Trophoblast cell (in vitro differentiated cells and primary cell): ENCODE measurements at regions not wholly inside any gene's neighbourhood (a gene's known extent, or its start where the extent isn't known, plus 50 kb on each side); places are given as distances from the start of the nearest gene placed in this dataset.

Experiments used
- DNase-seq, 2 donors: peaks; one replicate each; pipeline ENCODE4 v3.0.0-alpha.2; 2016
- H2AFZ ChIP-seq: 2 replicates; pipeline ENCODE4 v1.6.1; 2013; ENCODE audit warnings: low read length, moderate library complexity, mild to moderate bottlenecking; ENCODE audit not compliant: insufficient read depth, poor library complexity
- H2AK5ac ChIP-seq: 2 replicates; pipeline ENCODE4 v1.6.1; 2013; ENCODE audit warnings: mild to moderate bottlenecking, low read length
- H2BK120ac ChIP-seq: 2 replicates; pipeline ENCODE4 v1.6.1; 2013; ENCODE audit warnings: low read length, mild to moderate bottlenecking, moderate library complexity; ENCODE audit not compliant: insufficient read depth, poor library complexity
- H2BK12ac ChIP-seq: 2 replicates; pipeline ENCODE4 v1.6.1; 2013; ENCODE audit warnings: mild to moderate bottlenecking, low read length, moderate library complexity
- H2BK5ac ChIP-seq: 2 replicates; pipeline ENCODE4 v1.6.1; 2013; ENCODE audit warnings: low read length, low read depth, moderate library complexity, mild to moderate bottlenecking; ENCODE audit not compliant: poor library complexity
- H3K14ac ChIP-seq: 2 replicates; pipeline ENCODE4 v1.6.1; 2013; ENCODE audit warnings: mild to moderate bottlenecking, low read length
- H3K18ac ChIP-seq: 2 replicates; pipeline ENCODE4 v1.6.1; 2013; ENCODE audit warnings: mild to moderate bottlenecking, low read length
- H3K23ac ChIP-seq: 2 replicates; pipeline ENCODE4 v1.6.1; 2013; ENCODE audit warnings: low read length
- H3K27ac ChIP-seq: 2 replicates; pipeline ENCODE4 v1.5.1; 2013; ENCODE audit warnings: low read depth, mild to moderate bottlenecking, inconsistent platforms, low read length, moderate library complexity
- H3K27me3 ChIP-seq: 2 replicates; pipeline ENCODE4 v1.6.1; 2013; ENCODE audit warnings: inconsistent platforms, mild to moderate bottlenecking, low read length, moderate library complexity; ENCODE audit not compliant: insufficient read depth
- H3K36me3 ChIP-seq, 2 experiments: 1 replicate in 1 of 2; 2 replicates in 1 of 2; pipeline ENCODE4 v1.6.1; 2013; ENCODE audit warnings: low read length in 2 of 2, mild to moderate bottlenecking in 2 of 2, moderate library complexity in 1 of 2; ENCODE audit not compliant: insufficient read depth in 2 of 2, control insufficient read depth in 1 of 2
- H3K4ac ChIP-seq: 2 replicates; pipeline ENCODE4 v1.6.1; 2013; ENCODE audit warnings: low read depth, mild to moderate bottlenecking, low read length, moderate library complexity
- H3K4me1 ChIP-seq, 2 experiments: 1 replicate in 1 of 2; 2 replicates in 1 of 2; pipeline ENCODE4 v1.6.1; 2013; ENCODE audit warnings: low read length in 2 of 2, mild to moderate bottlenecking in 2 of 2, moderate library complexity in 1 of 2; ENCODE audit not compliant: insufficient read depth in 2 of 2, control insufficient read depth in 1 of 2
- H3K4me2 ChIP-seq: 2 replicates; pipeline ENCODE4 v1.6.1; 2013; ENCODE audit warnings: inconsistent platforms, mild to moderate bottlenecking, low read length, moderate library complexity
- H3K4me3 ChIP-seq: 2 replicates; pipeline ENCODE4 v1.5.1; 2013; ENCODE audit warnings: mild to moderate bottlenecking, low read depth, low read length, inconsistent platforms
- H3K79me1 ChIP-seq: one replicate; pipeline ENCODE4 v1.6.1; 2013; ENCODE audit warnings: low read length
- H3K79me2 ChIP-seq: 2 replicates; pipeline ENCODE4 v1.6.1; 2013; ENCODE audit warnings: low read length, mild to moderate bottlenecking; ENCODE audit not compliant: control insufficient read depth, insufficient read depth, poor library complexity
- H3K9ac ChIP-seq: 2 replicates; pipeline ENCODE4 v1.6.1; 2013; ENCODE audit warnings: mild to moderate bottlenecking, low read length
- H3K9me3 ChIP-seq: 2 replicates; pipeline ENCODE4 v1.6.1; 2013; ENCODE audit warnings: low read depth, mild to moderate bottlenecking, control low read depth, inconsistent platforms, low read length; ENCODE audit not compliant: insufficient read depth
- H4K12ac ChIP-seq: 2 replicates; pipeline ENCODE4 v1.6.1; 2013; ENCODE audit warnings: low read depth, mild to moderate bottlenecking, low read length, moderate library complexity
- H4K8ac ChIP-seq: 2 replicates; pipeline ENCODE4 v1.6.1; 2013; ENCODE audit warnings: low read depth, mild to moderate bottlenecking, low read length, moderate library complexity
- H4K91ac ChIP-seq: one replicate; pipeline ENCODE4 v1.6.1; 2013; ENCODE audit warnings: low read depth, mild to moderate bottlenecking, low read length, moderate library complexity
- WGBS: extraction: QIAGEN DNeasy Blood & Tissue Kit; methylation state at CpG from one replicate; pipeline ENCODE4 v1.1.7; 2013; ENCODE audit warnings: missing lambda C conversion rate; ENCODE audit not compliant: insufficient read length, insufficient coverage; ENCODE audit errors: extremely low coverage; 5-methylcytosine and 5-hydroxymethylcytosine counted together

GRCh38 chr3:4241595-4242170 is 61.5 kb upstream of the SETMAR start:
- Histone ChIP-seq H4K12ac (no peak overlapping the region), H2AK5ac (no peak overlapping the region), H3K79me1 (no peaks in the 10 kb centered on the region), H3K4me3 (no peak overlapping the region), H3K27me3 (no peaks in the 10 kb centered on the region), H3K4me1 (no peaks in the 10 kb centered on the region), H3K4me2 (no peak overlapping the region), H3K18ac (no peak overlapping the region), H3K23ac (no peak overlapping the region), H3K4ac (no peak overlapping the region), H3K9ac (no peak overlapping the region), H4K8ac (no peak overlapping the region), H3K9me3 (no peaks in the 10 kb centered on the region), H3K79me2 (no peaks in the 10 kb centered on the region), H2AFZ (no peak overlapping the region), H3K27ac (no peak overlapping the region), H4K91ac (no peak overlapping the region), H2BK5ac (no peak overlapping the region), H3K14ac (no peak overlapping the region), H3K36me3 (no peaks in the 10 kb centered on the region), H2BK12ac (no peak overlapping the region), H2BK120ac (no peak overlapping the region)
- WGBS = no CpG with 5 or more reads among the region's 8 CpGs
- DNase-seq = no peak

- no peak overlapping the region for H2BK120ac ChIP-seq
- H2AK5ac ChIP-seq = no peak overlapping the region
- DNase-seq = no peak
- H4K12ac ChIP-seq = no peak overlapping the region
- peak overlapping the region; percentile 11 for H3K9ac ChIP-seq
- no peaks in the 10 kb centered on the region for H3K9me3 ChIP-seq
- no peak overlapping the region for H2BK5ac ChIP-seq
- no peaks in the 10 kb centered on the region for H3K27me3 ChIP-seq
- no peak overlapping the region for H3K14ac ChIP-seq
- H3K23ac ChIP-seq = no peak overlapping the region
- no peaks in the 10 kb centered on the region for H3K79me1 ChIP-seq
- WGBS = no CpG with 5 or more reads among the region's 9 CpGs
- no peak overlapping the region for H3K4ac ChIP-seq
- H4K8ac ChIP-seq = no peak overlapping the region
- no peaks in the 10 kb centered on the region for H3K4me1 ChIP-seq
- H3K4me3 ChIP-seq = no peak overlapping the region
- no peak overlapping the region for H3K27ac ChIP-seq
- no peak overlapping the region for H4K91ac ChIP-seq
- no peak overlapping the region for H3K4me2 ChIP-seq
- no peaks in the 10 kb centered on the region for H3K36me3 ChIP-seq
- H3K79me2 ChIP-seq = no peaks in the 10 kb centered on the region
- H2BK12ac ChIP-seq = no peak overlapping the region
- H2AFZ ChIP-seq = no peak overlapping the region
- no peak overlapping the region for H3K18ac ChIP-seq
Observed at GRCh38 chr3:4245671-4246070, 57.5 kb upstream of the SETMAR start.

- DNase-seq = no peak
- Histone ChIP-seq H2AFZ (no peak overlapping the region), H3K9ac (no peak overlapping the region), H3K36me3 (no peaks in the 10 kb centered on the region), H3K14ac (no peak overlapping the region), H3K4ac (no peak overlapping the region), H3K79me1 (no peaks in the 10 kb centered on the region), H3K18ac (no peak overlapping the region), H2BK5ac (no peak overlapping the region), H4K8ac (no peak overlapping the region), H3K4me2 (no peak overlapping the region), H3K9me3 (no peaks in the 10 kb centered on the region), H4K12ac (no peak overlapping the region), H4K91ac (no peak overlapping the region), H3K27me3 (no peaks in the 10 kb centered on the region), H3K27ac (no peak overlapping the region), H3K4me1 (no peaks in the 10 kb centered on the region), H3K23ac (no peak overlapping the region), H3K4me3 (no peak overlapping the region), H2BK12ac (no peak overlapping the region), H3K79me2 (no peaks in the 10 kb centered on the region), H2BK120ac (no peak overlapping the region), H2AK5ac (no peak overlapping the region)
- WGBS = no CpG with 5 or more reads among the region's 1 CpG
Observed at GRCh38 chr3:4247391-4247790, 55.8 kb upstream of the SETMAR start.

DNA sequence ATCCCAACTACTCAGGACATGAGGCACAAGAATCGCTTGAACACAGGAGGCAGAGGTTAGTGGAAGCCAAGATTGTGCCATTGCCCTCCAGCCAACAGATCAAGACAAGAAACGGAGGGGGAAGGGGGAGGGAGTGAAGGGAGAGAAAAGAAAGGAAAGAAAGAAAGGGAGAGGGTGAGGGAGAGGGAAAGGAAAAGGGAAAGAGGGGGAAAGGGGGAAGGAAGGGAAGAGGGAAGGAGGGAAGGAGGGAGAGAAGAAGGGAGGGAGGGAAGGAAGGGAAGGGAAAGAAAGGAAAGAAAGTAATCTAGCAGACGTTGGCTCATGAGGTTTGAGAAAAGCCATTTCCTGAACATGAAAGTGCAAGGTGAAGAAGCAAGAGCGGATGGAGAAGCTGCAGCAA is 53.1 kb upstream of the SETMAR start:
- no peak for DNase-seq
- H3K27ac ChIP-seq = no peak overlapping the region
- no peaks in the 10 kb centered on the region for H3K79me1 ChIP-seq
- no peaks in the 10 kb centered on the region for H3K79me2 ChIP-seq
- no peak overlapping the region for H2BK120ac ChIP-seq
- no peak overlapping the region for H3K9ac ChIP-seq
- H3K4me3 ChIP-seq = no peak overlapping the region
- WGBS = no CpG with 5 or more reads among the region's 4 CpGs
- H2AK5ac ChIP-seq = no peak overlapping the region
- H2AFZ ChIP-seq = no peak overlapping the region
- H3K4ac ChIP-seq = no peak overlapping the region
- H4K12ac ChIP-seq = no peak overlapping the region
- H2BK5ac ChIP-seq = no peak overlapping the region
- no peak overlapping the region for H4K91ac ChIP-seq
- H4K8ac ChIP-seq = no peak overlapping the region
- H3K4me2 ChIP-seq = no peak overlapping the region
- H3K9me3 ChIP-seq = no peaks in the 10 kb centered on the region
- H3K23ac ChIP-seq = no peak overlapping the region
- no peak overlapping the region for H3K18ac ChIP-seq
- no peak overlapping the region for H2BK12ac ChIP-seq
- H3K14ac ChIP-seq = no peak overlapping the region
- no peaks in the 10 kb centered on the region for H3K27me3 ChIP-seq
- no peaks in the 10 kb centered on the region for H3K36me3 ChIP-seq
- H3K4me1 ChIP-seq = no peaks in the 10 kb centered on the region
